NCI-H1436 treated with DMSO at 0.1 percent for 48 hours (cell line): ENCODE measurements at regions not wholly inside any gene's neighbourhood (a gene's known extent, or its start where the extent isn't known, plus 50 kb on each side); places are given as distances from the start of the nearest gene placed in this dataset.
"Not testable (repeated sequence)": the region's sequence is repeated elsewhere in the genome, so short reads cannot be mapped to it uniquely, and the experiment has no call there.

Experiments used
- DNase-seq: peaks from one replicate; lab custom pipeline; 2025; lab: John Stamatoyannopoulos, UW

DNA sequence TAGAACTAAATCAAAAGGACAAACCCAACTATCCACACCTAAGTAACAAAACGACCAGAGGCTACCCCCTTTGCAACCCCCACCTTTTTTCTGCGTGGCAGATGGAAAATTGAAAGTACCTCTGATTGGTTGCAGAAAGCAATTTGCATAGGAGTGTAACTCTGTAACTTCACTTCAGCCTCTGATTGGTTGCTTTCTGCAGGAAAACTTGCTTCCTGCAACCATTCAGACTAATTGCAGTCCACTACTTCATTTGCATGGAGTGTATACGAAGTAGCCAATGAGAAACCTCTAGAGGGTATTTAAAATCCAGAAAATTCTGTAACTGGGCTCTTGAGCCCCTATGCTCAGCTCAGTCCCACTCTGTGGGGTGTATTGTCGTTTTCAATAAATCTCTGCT lies 129.1 kb upstream of the OLIG3 start:
- no peak for DNase-seq

DNA sequence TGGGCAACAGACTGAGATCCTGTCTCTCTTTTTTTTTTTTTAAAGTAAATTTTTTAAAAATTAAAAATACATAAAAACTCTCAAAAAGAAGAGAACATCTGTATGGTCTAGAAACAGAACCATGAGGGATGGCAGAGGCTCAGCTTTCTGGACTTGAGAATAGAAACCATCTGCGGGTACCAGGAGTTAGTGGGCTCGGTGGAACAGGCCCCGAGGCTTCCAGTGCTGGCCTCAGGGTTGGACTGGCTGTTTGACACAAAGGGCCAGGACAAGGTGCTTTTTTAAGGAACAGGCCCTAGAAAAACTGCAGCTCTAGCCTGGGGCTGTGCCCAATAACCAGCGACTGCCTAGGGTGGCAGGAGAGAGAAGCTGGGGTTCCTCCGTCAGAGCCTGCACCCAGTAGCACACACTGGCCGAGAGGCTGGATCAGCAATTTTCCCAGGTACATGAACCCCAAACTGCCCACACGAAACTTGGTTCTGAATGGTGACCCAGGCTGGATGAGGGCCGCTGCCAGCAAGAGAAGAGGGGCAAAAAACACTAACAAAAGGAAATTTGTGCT lies 131.0 kb upstream of the OLIG3 start:
- DNase-seq, result no peak

DNA sequence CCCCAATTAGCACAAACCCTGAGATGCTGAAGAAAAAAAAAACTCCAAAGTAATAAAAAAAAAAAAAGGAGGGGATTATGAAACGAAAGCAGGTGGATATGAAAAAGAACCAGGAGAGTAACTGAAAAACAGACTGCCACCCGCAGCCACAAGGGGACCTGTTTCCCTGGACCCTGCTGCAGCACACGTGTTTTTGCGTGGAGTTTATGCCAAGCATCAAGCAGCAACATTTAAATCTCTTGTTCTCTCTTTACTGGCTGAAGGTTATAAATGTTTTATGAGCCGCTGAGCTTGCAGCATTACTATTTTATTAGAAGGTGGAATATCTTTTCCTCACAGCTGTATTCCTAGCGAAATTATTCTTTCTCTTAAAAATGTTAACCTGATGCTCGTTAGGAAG lies 131.6 kb upstream of the OLIG3 start:
- DNase-seq, result no peak

DNA sequence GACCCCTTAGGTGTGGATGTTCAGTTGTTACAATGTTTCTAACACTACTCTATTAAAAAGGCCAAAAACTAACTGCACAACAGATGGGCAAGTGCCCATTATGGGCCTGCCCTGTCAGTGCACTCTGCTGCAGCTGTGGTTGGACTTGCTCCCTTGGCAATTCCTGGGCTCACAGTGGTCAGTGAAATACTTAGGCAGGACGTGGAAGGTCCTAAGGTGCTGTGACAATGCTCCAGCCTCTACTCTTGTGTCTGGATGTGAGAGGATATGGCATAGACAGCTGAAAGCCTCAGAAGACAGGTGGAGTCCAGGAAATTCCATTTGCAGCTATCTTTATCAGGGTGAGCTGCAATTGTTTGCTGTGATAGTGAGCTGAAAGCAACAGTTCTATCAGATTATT lies 136.5 kb upstream of the OLIG3 start:
- no peak for DNase-seq

DNA sequence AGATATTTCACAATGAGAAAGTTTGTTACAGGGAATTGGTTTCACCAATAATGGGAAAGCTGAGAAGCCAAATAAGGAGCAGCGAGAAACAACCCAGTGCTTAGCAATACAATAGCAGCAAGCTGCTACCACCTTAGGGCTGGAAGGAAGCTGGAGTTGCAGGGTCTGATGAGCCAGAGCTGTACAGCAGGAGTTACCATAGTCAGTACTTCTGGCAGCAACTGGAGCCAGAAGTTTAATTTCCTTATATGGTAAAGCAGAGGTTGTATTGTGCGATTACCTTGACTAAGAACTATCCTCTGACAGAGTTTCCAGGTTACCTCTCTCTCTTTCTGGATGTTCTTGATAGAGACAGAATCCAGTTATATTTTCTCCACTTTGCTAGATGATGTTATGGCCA lies 137.1 kb upstream of the OLIG3 start:
- DNase-seq, result no peak

DNA sequence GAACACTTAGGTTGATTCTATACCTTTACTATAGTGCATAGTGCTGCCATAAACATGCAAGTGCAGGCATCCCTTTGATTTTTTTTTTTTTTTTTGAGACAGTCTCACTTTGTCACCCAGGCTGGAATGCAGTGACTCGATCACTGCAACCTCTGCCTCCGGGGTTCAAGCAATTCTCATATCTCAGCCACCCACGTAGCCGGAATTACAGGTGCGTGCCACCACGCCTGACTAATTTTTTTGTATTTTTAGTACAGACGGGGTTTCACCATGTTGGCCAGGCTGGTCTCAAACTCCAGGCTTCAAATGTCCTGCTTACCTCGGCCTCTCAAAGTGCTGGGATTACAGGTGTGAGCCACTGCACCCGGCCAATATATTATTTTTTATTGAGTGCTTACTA lies 140.0 kb upstream of the OLIG3 start:
- not testable (repeated sequence) for DNase-seq

DNA sequence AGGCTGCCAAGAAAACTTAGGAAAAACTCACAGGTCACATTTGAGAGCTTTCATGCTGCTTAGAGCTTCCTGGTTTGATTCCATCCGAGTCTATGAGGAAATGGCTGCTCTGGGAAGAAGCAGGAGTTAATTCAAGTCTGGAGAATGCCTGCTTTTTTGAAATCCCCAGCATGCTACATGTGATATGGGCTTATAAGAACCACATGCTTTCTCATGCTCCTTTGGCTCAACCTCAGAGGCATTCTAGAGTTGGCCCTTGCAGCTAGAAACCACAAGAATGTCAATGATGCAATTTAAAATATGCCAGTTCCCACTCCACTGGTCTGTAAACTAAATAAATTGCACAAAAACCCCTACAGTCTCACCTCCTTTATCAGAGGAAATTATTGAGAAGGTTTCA lies 142.9 kb upstream of the OLIG3 start:
- no peak for DNase-seq

DNA sequence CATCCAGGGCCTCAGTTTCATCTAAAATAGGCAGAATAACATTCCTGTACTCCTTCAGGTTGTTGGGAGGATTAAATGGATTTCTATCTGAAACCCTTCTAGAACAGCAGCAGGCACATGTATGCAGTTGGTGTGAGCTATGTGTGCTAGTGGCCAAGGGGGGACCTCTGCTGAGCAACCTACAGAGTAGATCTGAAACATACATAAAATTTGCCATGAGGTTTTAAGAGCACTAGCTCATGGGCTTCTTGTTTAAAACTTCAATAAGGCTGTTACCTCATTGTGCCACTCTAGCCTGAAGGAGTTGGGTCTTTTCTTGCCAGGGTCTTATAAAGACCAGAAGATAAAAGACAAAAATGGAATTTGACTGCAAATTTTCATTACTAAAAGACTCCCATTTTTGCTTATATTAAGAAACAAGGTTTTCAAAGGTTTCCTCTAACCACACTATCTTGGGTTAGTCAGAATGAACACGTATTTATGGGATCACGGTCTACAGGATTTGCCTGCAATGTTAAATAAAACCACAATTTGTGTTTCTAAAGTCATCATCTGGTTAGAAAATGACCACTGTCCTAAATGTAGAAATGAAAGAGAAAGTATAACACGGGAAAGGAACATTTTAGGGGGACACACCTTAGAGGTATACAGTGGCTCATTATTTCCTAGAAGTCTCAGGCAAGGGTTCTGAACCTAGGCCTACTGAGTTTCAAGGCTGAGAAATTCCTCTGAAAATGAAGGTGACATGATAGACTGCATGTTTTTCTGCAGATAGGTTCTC lies 144.9 kb upstream of the OLIG3 start:
- DNase-seq, result no peak

DNA sequence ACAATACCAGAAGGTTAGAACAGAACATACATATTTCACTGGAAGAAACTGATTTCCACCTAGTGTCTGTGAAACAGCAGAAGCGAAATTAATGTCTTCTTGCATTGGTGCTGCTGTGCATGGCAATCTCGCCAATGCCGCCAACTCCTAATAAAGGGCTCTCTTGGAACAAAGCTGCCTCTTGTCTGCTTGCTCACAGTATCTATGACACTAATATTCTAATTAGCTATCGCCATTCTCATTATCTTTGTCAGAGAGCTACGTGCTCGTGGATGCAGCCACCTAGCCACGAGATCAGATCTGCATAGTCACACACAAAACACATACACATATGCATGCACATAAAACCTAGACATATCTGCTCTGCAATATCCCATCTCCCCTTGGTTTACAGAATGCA lies 145.9 kb upstream of the OLIG3 start:
- no peak for DNase-seq

DNA sequence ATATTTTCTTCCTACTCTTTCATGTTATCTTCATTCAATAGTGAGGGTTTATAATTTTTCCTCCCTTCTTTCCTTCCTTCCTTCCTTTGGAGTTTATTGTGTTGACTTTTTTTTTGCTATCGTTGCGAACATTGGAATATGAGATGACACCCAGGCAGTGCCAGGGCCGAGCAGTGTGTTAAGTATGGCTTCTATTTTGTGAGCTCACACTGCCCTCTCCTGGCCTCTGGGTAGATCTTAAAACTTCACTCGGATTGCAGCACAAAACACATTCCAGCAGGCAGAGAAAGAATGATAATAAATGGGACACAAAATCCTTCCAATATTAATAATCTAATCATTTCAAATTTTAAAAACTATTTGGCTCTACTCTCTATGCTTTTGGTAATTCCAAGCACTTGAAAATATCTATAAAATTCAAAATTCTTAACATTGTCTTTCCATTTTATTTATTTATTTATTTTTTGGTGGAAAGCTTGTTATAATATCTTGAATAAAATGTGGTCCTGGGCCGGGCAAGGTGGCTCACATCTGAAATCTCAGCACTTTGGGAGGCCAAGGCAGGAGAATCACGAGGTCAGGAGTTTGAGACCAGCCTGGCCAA lies 147.4 kb upstream of the OLIG3 start:
- DNase-seq, result no peak

DNA sequence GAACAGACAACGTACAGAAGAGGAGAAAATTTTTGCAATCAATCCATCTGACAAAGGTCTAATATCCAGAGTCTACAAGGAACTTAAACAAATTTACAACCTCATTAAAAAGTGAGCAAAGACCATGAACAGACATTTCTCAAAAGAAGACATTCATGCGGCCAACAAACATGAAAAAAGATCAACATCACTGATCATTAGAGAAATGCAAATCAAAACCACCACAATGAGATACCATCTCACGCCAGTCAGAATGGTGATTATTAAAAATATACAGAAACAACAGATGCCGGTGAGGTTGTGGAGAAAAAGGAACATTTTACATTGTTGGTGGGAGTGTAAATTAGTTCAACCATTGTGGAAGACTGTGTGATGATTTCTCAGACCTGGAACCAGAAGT lies 149.0 kb upstream of the OLIG3 start:
- DNase-seq, result not testable (repeated sequence)

DNA sequence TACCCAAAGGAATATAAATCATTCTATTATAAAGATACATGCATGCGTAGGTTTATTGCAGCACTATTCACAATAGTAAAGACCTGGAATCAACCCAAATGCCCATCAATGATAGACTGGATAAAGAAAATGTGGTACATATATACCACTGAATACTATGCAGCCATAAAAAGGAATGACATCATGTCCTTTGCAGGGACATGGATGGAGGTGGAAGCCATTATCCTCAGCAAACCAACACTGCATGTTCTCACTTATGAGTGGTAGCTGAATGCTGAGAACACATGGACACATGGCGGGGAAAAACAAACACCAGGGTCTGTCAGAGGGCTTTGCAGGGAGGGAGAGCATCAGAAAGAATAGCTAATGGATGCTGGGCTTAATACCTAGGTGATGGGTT lies 149.4 kb upstream of the OLIG3 start:
- DNase-seq, result not testable (repeated sequence)

DNA sequence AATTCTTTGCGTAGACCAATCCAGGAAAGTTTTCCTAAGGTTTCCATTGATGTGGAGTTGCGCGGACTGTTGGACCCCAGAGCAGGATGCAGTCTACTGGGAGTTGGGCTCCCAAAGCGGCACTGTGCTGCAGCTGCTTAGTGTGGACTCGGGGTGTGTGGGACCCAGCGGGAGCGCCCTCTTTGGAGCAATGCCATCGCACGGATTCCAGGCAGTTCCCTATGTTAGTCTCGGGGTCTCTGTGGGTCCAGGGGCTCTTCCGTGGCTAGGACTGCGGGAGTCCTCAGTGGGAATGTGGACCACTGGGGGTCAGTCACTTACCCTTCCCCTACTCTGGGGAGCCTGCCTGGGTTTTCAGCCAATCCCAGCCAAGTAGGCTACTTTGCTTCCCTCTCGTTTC lies 151.7 kb upstream of the OLIG3 start:
- DNase-seq, result no peak

DNA sequence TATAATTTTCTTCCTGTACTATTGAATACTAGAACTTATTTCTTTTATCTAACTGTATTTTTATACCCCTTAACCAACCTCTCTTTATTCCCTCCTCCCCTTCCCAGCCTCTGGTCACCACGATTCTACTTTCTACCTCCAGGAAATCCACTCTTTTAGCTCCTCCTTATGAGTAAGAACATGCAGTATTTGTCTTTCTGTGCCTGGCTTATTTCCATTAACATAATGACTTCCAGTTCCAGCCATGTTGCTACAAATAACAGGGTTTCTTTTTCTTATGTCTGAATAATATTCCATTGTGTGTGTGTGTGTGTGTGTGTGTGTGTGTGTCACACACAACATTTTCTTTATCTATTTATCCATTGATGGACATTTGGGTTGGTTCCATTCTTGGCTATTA lies 152.3 kb upstream of the OLIG3 start:
- DNase-seq, result no peak

DNA sequence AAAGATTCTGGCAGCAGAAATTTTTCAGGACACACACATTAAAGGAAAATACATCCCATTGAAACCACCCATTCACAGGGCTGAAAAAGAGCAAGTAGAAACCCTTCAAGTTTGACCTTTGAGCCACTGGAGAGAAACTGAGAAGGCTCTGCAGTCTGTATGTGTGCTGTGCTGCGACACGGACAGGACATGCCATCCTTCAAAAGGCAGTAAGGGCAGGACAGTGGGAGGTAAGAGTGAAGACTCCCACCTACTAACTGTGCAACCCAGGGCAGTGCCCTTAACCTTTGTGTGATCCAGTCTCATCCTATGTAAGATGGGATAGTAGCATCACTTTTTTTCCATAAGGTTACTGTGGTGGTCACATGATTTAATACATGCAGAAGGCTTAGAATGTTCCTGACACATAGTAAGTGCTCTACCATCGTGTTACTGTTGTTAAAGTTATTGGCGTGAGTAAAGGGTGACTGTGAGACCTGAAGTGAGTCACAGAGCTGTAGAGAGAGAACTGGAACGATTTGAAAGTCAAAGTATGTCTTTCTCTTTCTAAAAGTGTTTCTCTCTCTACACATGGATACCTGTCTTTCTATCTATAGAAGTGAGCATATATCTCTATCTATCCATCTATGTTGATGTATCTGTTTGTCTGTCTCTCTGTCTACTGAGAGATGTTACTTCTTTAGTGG lies 153.7 kb upstream of the OLIG3 start:
- no peak for DNase-seq

DNA sequence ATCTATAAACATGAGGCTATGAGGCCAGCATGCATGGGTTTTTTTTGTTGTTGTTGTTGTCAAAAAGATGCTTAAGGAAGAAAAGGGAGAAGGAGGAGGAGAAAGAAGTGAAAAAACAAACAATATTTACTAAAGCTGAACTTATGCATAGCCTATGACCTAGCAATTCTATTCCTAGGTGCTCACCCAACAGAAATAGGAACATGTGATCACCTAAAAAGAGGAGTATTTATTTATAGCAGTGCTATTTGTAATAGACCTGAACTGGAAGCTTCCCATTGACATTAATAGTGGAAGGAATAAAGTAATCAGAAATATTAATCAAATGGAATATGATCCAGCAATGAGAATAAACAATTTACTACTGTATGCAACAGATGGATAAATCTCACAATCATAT lies 156.5 kb upstream of the OLIG3 start:
- DNase-seq, result no peak

DNA sequence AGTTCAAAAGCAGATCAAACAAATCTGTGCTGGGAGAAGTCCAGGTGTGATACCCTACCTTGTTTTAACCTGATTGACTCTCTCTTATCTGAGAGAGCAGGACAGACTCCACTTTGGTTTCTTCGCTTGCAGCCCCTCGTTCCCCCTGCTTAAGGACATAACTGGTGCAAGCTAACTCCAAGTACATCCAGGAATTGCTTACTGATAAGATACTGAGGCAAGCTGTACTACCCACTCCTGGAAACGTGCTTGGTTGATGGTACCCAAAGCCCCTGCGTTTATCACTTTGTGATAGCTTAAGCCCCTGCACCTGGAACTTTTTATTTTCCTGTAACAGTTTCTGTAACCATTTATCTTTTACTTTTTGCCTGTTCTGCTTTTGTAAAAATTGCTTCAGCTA lies 157.0 kb upstream of the OLIG3 start:
- DNase-seq, result no peak

DNA sequence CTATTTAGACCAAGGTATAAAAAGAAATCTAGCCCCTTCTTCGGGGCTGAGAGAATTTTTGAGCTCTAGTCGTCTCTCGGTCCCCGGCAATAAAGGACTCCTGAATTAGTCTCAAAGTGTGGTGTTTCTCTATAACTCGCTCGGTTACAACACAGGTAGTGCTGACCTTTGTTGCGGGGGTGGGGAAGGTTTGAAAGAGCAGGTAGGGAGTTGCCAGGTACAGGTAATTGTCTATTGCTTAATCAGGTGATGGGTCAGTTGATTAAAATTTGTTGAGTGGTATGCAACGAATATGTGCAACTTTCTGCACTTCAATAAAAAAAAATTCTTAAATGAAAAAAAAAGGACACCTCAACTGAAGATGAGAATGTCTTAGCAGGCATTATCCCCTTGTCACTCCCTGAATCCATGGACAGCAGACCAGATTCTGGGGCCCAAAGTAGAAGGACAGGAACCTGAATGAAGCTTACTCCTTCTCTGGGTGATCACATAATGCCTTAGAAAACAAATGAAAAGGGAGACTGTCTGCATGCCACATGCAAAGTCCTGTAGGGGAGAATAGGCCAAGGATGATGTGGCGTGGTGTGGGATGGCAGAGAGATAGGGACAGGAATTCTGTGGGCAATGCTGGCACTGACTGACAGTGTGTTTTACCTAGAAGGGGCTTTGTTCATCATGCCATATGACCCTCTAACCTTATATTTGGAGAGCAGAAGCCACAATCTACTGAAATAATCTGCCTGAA lies 157.6 kb upstream of the OLIG3 start:
- DNase-seq, result no peak

DNA sequence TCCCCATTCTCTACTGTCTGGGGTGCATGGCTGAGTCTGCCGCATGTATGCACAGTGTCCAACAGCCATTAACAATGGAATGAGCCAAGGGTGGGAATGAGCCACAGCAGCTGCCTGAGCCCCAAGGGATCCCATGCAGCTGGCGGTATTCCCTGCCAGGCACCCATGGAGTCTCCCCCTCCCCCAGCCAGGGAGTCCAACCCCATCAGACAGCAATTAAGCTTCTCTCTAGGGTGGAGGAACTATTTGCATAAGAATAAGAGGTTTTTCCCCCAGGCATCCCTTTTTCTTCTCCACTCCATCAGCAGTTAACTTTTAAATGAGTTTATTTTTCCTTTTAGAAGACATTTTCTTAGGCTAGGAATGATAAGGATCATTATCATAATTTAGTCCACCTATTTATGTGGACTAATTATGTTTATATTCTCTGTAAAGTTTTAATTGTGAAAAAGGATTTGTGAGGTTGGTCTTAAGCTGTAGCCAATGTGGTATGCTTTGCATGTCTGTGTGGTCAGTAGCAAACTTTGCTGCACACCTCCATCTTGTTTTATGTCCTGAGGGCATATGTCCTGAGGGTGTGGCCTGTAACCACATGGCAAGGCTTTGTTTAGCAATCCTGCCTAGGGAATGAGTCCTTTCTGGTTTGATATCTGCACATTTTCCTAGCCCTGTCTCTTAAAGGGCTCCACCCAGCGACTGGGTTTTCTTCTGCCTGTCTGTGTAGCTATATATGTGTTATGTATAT lies 158.9 kb upstream of the OLIG3 start:
- no peak for DNase-seq

DNA sequence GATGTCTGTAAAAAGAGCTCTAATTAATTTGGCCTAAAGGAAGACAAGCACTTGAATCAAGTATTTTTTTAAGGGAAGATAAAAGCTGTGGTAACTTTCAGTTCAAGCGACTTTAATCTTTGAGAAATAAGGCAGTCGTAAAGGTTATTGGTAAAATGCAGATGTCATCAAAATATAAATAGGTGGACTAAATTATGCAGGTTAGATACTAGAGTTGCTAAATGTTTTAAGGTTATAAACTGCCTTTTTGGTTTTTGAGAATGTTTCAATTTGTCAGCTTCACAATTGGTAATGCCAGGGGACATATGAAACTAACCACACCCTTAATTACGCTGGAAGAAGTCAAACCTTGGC lies 159.5 kb upstream of the OLIG3 start:
- DNase-seq, result no peak

DNA sequence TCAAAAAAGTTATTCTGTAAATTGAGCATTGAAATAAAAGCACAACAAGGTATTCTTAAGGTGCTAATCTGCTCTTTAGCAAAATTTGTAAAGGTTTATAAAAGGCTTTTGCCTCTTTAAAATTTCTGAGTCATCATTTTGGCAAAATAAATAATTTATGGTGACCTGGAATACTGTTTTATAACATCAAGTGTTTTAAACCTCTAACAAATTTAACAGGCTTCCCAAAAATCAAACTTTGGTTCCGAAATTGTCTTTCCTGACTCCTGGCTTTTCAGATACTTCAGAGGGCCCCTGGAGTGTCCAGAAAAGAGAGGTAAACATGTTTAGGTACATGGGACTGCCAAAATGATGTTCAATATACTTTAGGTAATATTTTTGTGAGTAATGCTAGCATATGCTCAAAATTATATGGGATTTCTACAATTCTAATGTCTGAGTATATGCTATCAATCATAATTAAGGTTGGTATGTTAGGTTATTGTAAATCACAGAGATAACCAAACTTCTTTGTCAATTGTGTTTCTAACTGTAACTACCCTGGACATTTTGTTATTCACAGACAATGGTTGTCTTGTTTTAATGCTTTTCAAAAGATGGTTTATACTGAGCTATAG lies 160.3 kb upstream of the OLIG3 start:
- no peak for DNase-seq
